SJSA1 (cell line): ENCODE measurements at regions not wholly inside any gene's neighbourhood (a gene's known extent, or its start where the extent isn't known, plus 50 kb on each side); places are given as distances from the start of the nearest gene placed in this dataset.
"Not testable (repeated sequence)": the region's sequence is repeated elsewhere in the genome, so short reads cannot be mapped to it uniquely, and the experiment has no call there.

Source experiments
- DNase-seq, 2 experiments: peaks; one replicate each; pipeline ENCODE4 v3.0.0-alpha.2; 2015 to 2020; ENCODE audit warnings: low spot score in 2 of 2, low read depth in 1 of 2
- H3K27ac ChIP-seq: fragments of 250-450 bp; sonication (Bioruptor Pico); 2 replicates; pipeline ENCODE4 v1.5.1; 2020; ENCODE audit warnings: mild to moderate bottlenecking, moderate library complexity
- H3K27me3 ChIP-seq: fragments of 250-450 bp; sonication (Bioruptor Pico); replicated peaks from 2 replicates; pipeline ENCODE4 v1.5.1; 2020; ENCODE audit warnings: mild to moderate bottlenecking, moderate library complexity
- H3K36me3 ChIP-seq: fragments of 250-450 bp; sonication (Bioruptor Pico); 2 replicates; pipeline ENCODE4 v1.5.1; 2020; ENCODE audit warnings: mild to moderate bottlenecking
- H3K4me1 ChIP-seq: fragments of 250-450 bp; sonication (Bioruptor Pico); replicated peaks from 2 replicates; pipeline ENCODE4 v1.6.1; 2021; ENCODE audit warnings: mild to moderate bottlenecking
- H3K4me3 ChIP-seq: fragments of 250-450 bp; sonication (Bioruptor Pico); 2 replicates; pipeline ENCODE4 v1.5.1; 2020; ENCODE audit warnings: mild to moderate bottlenecking
- H3K9me3 ChIP-seq: fragments of 250-450 bp; sonication (Bioruptor Pico); replicated peaks from 2 replicates; pipeline ENCODE4 v1.5.1; 2020; ENCODE audit warnings: mild to moderate bottlenecking

DNA sequence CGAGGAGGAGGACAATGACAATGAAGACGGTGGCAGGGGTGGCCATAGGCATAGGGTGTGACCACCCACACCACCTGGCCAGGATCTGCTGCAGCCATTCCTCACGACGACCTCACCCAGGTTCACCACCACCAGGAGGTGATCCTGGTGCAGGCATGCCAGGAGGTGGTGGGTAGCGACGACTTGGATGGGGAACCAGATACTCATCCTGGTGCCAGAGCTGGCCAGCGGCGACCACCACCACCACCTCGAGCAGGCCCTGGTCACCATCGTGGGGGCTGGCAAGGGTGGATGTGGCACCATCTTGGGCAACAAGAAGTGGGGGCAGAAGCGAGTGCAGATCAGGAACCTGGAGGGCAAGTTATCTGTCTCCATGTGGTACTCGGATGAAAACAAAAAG, 117.1 kb upstream of the NXPH2 start:
- DNase-seq = no peak
- H3K36me3 ChIP-seq = no peaks in the 10 kb centered on the region
- no peaks in the 10 kb centered on the region for H3K9me3 ChIP-seq

DNA sequence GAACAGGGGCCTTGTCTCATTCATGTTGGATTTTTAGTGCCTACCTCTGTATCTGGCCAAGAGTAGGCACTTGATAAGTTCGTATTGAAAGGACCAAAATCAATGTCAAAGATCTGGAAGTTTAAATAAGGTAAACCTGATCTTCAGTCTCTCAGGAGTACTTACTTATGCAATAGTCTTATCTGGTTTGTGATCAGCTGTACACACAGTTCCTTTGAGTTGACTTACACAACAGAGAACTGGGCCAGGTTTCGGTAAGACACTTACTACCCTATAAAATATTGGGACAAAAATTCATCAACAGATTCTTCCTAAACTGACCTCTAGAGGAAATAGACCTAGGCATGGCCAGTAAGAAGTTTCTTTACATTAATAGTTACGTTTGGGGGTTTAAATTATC, 113.6 kb upstream of the NXPH2 start:
- DNase-seq = no peak
- no peak overlapping the region for H3K4me3 ChIP-seq
- H3K36me3 ChIP-seq = no peaks in the 10 kb centered on the region
- no peaks in the 10 kb centered on the region for H3K9me3 ChIP-seq
- H3K4me1 ChIP-seq = no peaks in the 10 kb centered on the region
- H3K27me3 ChIP-seq = no peaks in the 10 kb centered on the region
- no peak overlapping the region for H3K27ac ChIP-seq

More for the DNA sequence above, 117.1 kb upstream of the NXPH2 start:
- Histone ChIP-seq H3K4me3 (no peak overlapping the region), H3K27me3 (no peaks in the 10 kb centered on the region), H3K4me1 (no peaks in the 10 kb centered on the region), H3K27ac (no peak overlapping the region)

GRCh38 chr2:138881126-138881525, 100.9 kb upstream of the NXPH2 start:
- Histone ChIP-seq H3K4me3 (no peak overlapping the region), H3K36me3 (no peaks in the 10 kb centered on the region), H3K27ac (no peak overlapping the region), H3K27me3 (no peaks in the 10 kb centered on the region), H3K9me3 (no peaks in the 10 kb centered on the region), H3K4me1 (no peaks in the 10 kb centered on the region)
- no peak for DNase-seq

DNA sequence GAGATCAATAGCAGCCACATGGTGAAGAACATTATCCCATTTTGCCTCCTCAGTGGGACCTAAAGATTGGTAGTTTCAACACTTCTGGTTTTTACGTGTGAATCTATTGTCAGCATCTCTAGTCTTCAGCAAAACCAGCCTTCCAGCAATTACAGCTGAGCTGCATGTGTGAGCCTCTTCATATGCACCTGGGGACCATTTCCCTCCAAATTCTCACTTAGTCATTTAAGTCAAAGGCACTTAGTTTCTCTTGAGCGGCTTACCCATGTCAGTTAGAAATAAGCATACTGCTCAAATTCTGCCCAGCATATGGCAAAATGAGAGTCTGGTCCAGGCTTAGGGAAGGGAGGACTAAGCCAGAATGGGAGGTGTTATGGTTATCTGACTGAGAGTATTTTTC, 99.7 kb upstream of the NXPH2 start:
- H3K27me3 ChIP-seq = no peaks in the 10 kb centered on the region
- H3K4me3 ChIP-seq = no peak overlapping the region
- no peaks in the 10 kb centered on the region for H3K36me3 ChIP-seq
- no peak for DNase-seq
- H3K9me3 ChIP-seq = no peaks in the 10 kb centered on the region
- H3K27ac ChIP-seq = no peak overlapping the region
- H3K4me1 ChIP-seq = no peaks in the 10 kb centered on the region

- no peak overlapping the region for H3K4me3 ChIP-seq
- no peaks in the 10 kb centered on the region for H3K36me3 ChIP-seq
- H3K4me1 ChIP-seq = no peaks in the 10 kb centered on the region
- DNase-seq = no peak
- no peaks in the 10 kb centered on the region for H3K27me3 ChIP-seq
- no peaks in the 10 kb centered on the region for H3K9me3 ChIP-seq
- no peak overlapping the region for H3K27ac ChIP-seq
Measured at GRCh38 chr2:138877421-138877820, 97.2 kb upstream of the NXPH2 start.

GRCh38 chr2:138874251-138874650, 94.1 kb upstream of the NXPH2 start:
- Histone ChIP-seq H3K27ac (no peak overlapping the region), H3K4me1 (no peaks in the 10 kb centered on the region), H3K4me3 (no peak overlapping the region), H3K27me3 (no peaks in the 10 kb centered on the region), H3K9me3 (no peaks in the 10 kb centered on the region), H3K36me3 (no peaks in the 10 kb centered on the region)
- no peak for DNase-seq

GRCh38 chr2:138872116-138872515, 91.9 kb upstream of the NXPH2 start:
- not testable (repeated sequence) for H3K27me3 ChIP-seq, H3K9me3 ChIP-seq, H3K4me3 ChIP-seq, H3K4me1 ChIP-seq, H3K36me3 ChIP-seq, DNase-seq, H3K27ac ChIP-seq

DNA sequence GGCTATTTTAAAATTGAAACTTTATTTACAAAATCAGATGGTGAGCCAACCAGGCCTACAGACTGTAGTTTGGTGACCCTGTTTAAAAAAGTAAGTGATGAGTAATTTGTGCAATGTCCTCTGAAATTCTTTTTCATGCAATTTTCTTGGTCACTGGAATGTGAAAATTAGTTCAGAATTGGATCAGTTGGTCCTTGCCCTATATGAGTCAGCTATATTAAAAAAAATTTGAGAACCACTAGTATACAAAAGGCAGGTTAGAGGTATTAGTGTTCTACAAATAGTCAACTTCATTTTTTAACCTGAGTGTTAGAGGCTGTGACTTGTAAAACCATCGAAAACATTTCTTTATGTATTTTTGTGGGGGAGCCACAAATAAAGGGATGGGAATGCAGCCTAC, 91.1 kb upstream of the NXPH2 start:
- no peak overlapping the region for H3K4me3 ChIP-seq
- no peaks in the 10 kb centered on the region for H3K36me3 ChIP-seq
- H3K4me1 ChIP-seq = no peaks in the 10 kb centered on the region
- no peak for DNase-seq
- H3K27ac ChIP-seq = no peak overlapping the region
- H3K27me3 ChIP-seq = no peaks in the 10 kb centered on the region
- H3K9me3 ChIP-seq = no peaks in the 10 kb centered on the region

- Histone ChIP-seq H3K4me3 (no peak overlapping the region), H3K27ac (no peak overlapping the region), H3K4me1 (no peaks in the 10 kb centered on the region), H3K36me3 (no peaks in the 10 kb centered on the region), H3K9me3 (no peaks in the 10 kb centered on the region), H3K27me3 (0 out of 2 replicates have a peak, but pooled peaks cover 5% of the 10 kb centered on the region)
- DNase-seq = no peak
Measured at GRCh38 chr2:138867341-138867740, 87.2 kb upstream of the NXPH2 start.

- H3K9me3 ChIP-seq = no peaks in the 10 kb centered on the region
- H3K4me3 ChIP-seq = no peak overlapping the region
- H3K36me3 ChIP-seq = no peaks in the 10 kb centered on the region
- DNase-seq = no peak
- H3K27me3 ChIP-seq = 0 out of 2 replicates have a peak, but pooled peaks cover 5% of the 10 kb centered on the region
- H3K27ac ChIP-seq = no peak overlapping the region
- H3K4me1 ChIP-seq = no peaks in the 10 kb centered on the region
Measured at GRCh38 chr2:138866797-138867196, 86.6 kb upstream of the NXPH2 start.

DNA sequence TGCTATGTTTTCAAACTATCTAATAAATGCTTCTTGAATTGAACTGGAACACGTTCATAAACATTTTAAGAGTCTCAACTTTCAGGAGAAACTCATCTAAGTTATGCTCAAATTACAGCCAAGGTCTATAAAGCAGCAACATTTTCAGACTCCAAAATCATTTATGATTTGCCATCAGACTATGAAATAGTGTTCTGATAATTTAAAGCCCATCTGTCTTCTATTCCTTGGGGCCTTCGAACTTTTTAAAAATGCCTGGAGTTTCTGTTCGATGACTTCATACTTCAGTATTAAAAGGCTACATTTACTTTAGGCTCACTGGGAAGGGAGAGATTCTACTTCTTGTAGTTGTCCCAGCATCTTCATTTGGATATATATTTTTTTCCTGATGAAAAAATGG, 73.6 kb upstream of the NXPH2 start:
- Histone ChIP-seq H3K4me3 (no peak overlapping the region), H3K9me3 (no peaks in the 10 kb centered on the region), H3K27ac (no peak overlapping the region), H3K4me1 (no peaks in the 10 kb centered on the region), H3K36me3 (no peaks in the 10 kb centered on the region), H3K27me3 (no peaks in the 10 kb centered on the region)
- DNase-seq = no peak

DNA sequence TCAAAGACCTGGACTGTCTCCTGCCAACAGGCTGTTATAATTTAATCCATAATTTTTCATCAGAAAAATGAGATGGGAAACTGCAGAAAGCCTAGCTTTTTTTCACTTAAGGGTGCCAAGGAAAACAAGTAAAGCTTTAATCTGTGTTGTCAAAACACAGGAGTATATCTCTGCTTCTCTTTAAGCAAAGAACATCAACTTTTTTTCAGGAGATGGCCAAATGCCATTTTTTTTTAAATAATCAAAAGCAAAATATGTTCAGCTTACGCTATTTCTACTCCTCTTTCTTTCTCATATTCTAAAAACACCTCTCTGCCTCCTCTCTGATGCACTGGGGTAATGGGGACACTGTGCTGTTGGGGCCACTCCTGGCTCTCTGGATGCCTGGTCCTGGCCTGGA, 73.1 kb upstream of the NXPH2 start:
- Histone ChIP-seq H3K9me3 (no peaks in the 10 kb centered on the region), H3K27ac (no peak overlapping the region), H3K4me3 (no peak overlapping the region), H3K4me1 (no peaks in the 10 kb centered on the region), H3K27me3 (no peaks in the 10 kb centered on the region), H3K36me3 (no peaks in the 10 kb centered on the region)
- no peak for DNase-seq

DNA sequence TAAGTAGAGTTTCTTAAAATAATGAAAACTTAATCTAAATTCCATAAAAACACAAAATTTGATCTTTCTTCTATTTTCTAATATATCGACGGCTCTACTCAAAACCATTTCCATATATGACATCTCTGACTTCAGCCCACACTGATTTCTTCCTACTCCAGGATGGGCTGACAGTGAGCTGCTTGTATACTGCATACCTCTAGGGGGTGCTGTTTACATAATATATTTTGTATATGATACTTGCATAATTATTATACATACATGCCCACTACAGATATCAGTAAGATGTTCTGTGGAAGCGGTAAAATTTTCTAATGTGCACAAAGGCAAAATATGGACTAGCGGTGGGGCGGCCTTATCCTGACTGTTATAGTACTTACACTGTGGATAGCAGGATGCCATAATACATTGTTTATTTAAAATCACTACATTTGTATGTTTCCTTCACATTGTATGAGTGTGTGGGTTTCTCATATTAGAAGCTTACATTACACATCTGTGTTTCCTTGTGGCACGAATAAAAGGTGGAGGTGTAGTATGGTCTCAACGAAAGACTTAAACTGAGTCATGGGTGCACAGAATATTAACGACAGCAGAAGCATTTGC, 66.1 kb upstream of the NXPH2 start:
- Histone ChIP-seq H3K9me3 (no peaks in the 10 kb centered on the region), H3K27me3 (no peaks in the 10 kb centered on the region), H3K4me3 (no peak overlapping the region), H3K36me3 (no peaks in the 10 kb centered on the region), H3K4me1 (no peaks in the 10 kb centered on the region), H3K27ac (no peak overlapping the region)
- peak in 1 of 2 experiments; percentile 16 for DNase-seq

DNA sequence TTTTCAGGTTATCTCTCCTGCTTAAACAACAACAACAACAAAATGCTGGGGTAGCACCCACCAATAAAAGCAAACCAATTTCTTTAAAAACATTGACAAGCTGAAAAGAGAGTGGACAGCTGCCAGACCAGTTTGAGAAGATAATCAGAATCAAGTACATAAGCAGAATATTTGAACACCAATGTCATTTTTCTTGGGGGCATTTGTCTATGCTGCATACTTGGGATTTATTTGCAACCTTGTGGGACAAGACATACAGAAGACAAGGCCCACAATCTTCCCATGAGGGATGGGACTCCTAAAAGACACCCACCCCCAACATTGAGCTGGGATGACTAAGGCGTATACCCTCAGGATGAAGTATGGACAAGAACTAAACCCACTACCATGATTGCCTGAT, 62.2 kb upstream of the NXPH2 start:
- Histone ChIP-seq H3K4me1 (no peaks in the 10 kb centered on the region), H3K4me3 (no peak overlapping the region), H3K27me3 (no peaks in the 10 kb centered on the region), H3K9me3 (no peaks in the 10 kb centered on the region), H3K36me3 (no peaks in the 10 kb centered on the region), H3K27ac (no peak overlapping the region)
- no peak for DNase-seq

GRCh38 chr2:138841459-138841858, 61.3 kb upstream of the NXPH2 start:
- H3K4me3 ChIP-seq = no peak overlapping the region
- H3K4me1 ChIP-seq = no peaks in the 10 kb centered on the region
- H3K27ac ChIP-seq = no peak overlapping the region
- H3K27me3 ChIP-seq = no peaks in the 10 kb centered on the region
- DNase-seq = no peak
- no peaks in the 10 kb centered on the region for H3K36me3 ChIP-seq
- no peaks in the 10 kb centered on the region for H3K9me3 ChIP-seq
